GM12878 (cell line): ENCODE measurements at regions not wholly inside any gene's neighbourhood (a gene's known extent, or its start where the extent isn't known, plus 50 kb on each side); places are given as distances from the start of the nearest gene placed in this dataset.

ENCODE experiments used
- ATAC-seq: fragments of 200-7000 bp; cut with Tn5 transposase; 3 replicates; pipeline ENCODE4 v1.9.1; 2020; ENCODE audit warnings: mild to moderate bottlenecking, moderate library complexity
- BruUV-seq: library from RNA; stranded (reverse); fragments of 400-500 nt; replicated peaks from 2 replicates; lab custom pipeline; 2021; lab: Mats Ljungman, UMichigan
- CTCF ChIA-PET: fragments of 300-600 bp; sonication (Branson Sonifier 250); formaldehyde crosslinking; extraction: SDS; loops from one replicate; lab custom pipeline; 2021; ENCODE audit warnings: inconsistent platforms; lab: Yijun Ruan, JAX
- POLR2A ChIA-PET: fragments of 350-600 bp; formaldehyde crosslinking; extraction: SDS; loops from one replicate; lab custom pipeline; 2021; ENCODE audit warnings: inconsistent platforms; lab: Charles Lee
- RAD21 ChIA-PET: fragments of 300-600 bp; sonication (Branson Sonifier 250); formaldehyde crosslinking; loops from one replicate; lab custom pipeline; 2023; ENCODE audit warnings: antibody characterized with exemption; ENCODE audit not compliant: unreplicated experiment; lab: Charles Lee
- SMC1A ChIA-PET: fragments of 300-600 bp; sonication (Branson Sonifier 250); formaldehyde crosslinking; loops from one replicate; lab custom pipeline; 2023; ENCODE audit not compliant: unreplicated experiment, uncharacterized antibody; lab: Charles Lee
- DNase-seq: peaks from one replicate; pipeline ENCODE4 v3.0.0-alpha.2; 2011; ENCODE audit warnings: low read depth, low spot score
- FAIRE-seq: peaks from 3 replicates; lab custom pipeline; 2011; peaks lifted over from hg19 to GRCh38; lab: Jason Lieb, UNC
- H2AFZ ChIP-seq: 2 replicates; pipeline ENCODE4 v1.6.0; 2011; ENCODE audit warnings: low read depth, low read length, control low read depth; ENCODE audit not compliant: control insufficient read depth
- H3K27ac ChIP-seq: 2 replicates; pipeline ENCODE4 v1.5.1; 2011; ENCODE audit warnings: control low read depth; ENCODE audit not compliant: control insufficient read depth, insufficient read depth
- H3K27me3 ChIP-seq, 2 experiments: replicated peaks in 1 of 2; 2 replicates each; pipeline versions ENCODE4 v1.6.0 to v1.6.1; 2011; ENCODE audit warnings: low read length in 1 of 2; ENCODE audit not compliant: control insufficient read depth in 2 of 2, insufficient read depth in 2 of 2
- H3K36me3 ChIP-seq, 2 experiments: 2 replicates each; pipeline ENCODE4 v1.5.1; 2011; ENCODE audit warnings: low read length in 1 of 2; ENCODE audit not compliant: control insufficient read depth in 2 of 2, insufficient read depth in 2 of 2
- H3K4me1 ChIP-seq: 2 replicates; pipeline ENCODE4 v1.6.1; 2011; ENCODE audit warnings: mild to moderate bottlenecking, low read length, moderate library complexity, mixed read lengths; ENCODE audit not compliant: control insufficient read depth, insufficient read depth
- H3K4me2 ChIP-seq: 2 replicates; pipeline ENCODE4 v1.6.0; 2011; ENCODE audit warnings: control low read depth; ENCODE audit not compliant: control insufficient read depth, insufficient read depth
- H3K4me3 ChIP-seq: fragments of 200-600 bp; sonication (generic); 2 replicates; pipeline ENCODE4 v1.5.1; 2016
- H3K79me2 ChIP-seq: 2 replicates; pipeline ENCODE4 v1.6.0; 2011; ENCODE audit warnings: low read length; ENCODE audit not compliant: control insufficient read depth, insufficient read depth
- H3K9ac ChIP-seq: 2 replicates; pipeline ENCODE4 v1.8.0; 2011; ENCODE audit warnings: low read length, control low read depth, mixed read lengths; ENCODE audit not compliant: control insufficient read depth, insufficient read depth
- H3K9me3 ChIP-seq: replicated peaks from 3 replicates; pipeline ENCODE4 v1.5.1; 2011; ENCODE audit warnings: mild to moderate bottlenecking, low read length; ENCODE audit not compliant: control insufficient read depth, insufficient read depth
- H4K20me1 ChIP-seq: 2 replicates; pipeline ENCODE4 v1.6.0; 2011; ENCODE audit not compliant: control insufficient read depth, insufficient read depth
- CBFB ChIP-seq: IDR thresholded peaks from 2 replicates; pipeline ENCODE4 v1.6.1; 2016; ENCODE audit warnings: antibody characterized with exemption, low read depth
- HDAC2 ChIP-seq: fragments of 200-600 bp; sonication (generic); IDR thresholded peaks from 2 replicates; pipeline ENCODE4 v1.6.1; 2017
- HDAC6 ChIP-seq: fragments of 200-600 bp; sonication (generic); IDR thresholded peaks from one replicate; pipeline ENCODE4 v1.8.0; 2017; ENCODE audit warnings: antibody characterized with exemption; ENCODE audit not compliant: unreplicated experiment
- NBN ChIP-seq: fragments of 450-650 bp; IDR thresholded peaks from 2 replicates; pipeline ENCODE4 v1.6.1; 2016
- NR2F1 ChIP-seq: fragments of 450-650 bp; conservative IDR thresholded peaks from 2 replicates; pipeline ENCODE4 v1.6.1; 2017; ENCODE audit warnings: mild to moderate bottlenecking
- STAT3 ChIP-seq: IDR thresholded peaks from 2 replicates; pipeline ENCODE4 v1.6.1; 2011; ENCODE audit warnings: low read depth, low read length, improper control_type of control experiment
- ZNF217 ChIP-seq: fragments of 450-650 bp; IDR thresholded peaks from 2 replicates; pipeline ENCODE4 v1.6.1; 2017; ENCODE audit warnings: antibody characterized with exemption, mild to moderate bottlenecking
- WGBS: methylation state at CpG from one replicate; pipeline ENCODE4 v1.1.6; 2016; ENCODE audit warnings: low lambda C conversion rate; ENCODE audit not compliant: insufficient replicate concordance, insufficient coverage; ENCODE audit errors: missing lambda C conversion rate; 5-methylcytosine and 5-hydroxymethylcytosine counted together
- in situ Hi-C: fragments of 300-500 bp; cut with MboI; formaldehyde crosslinking; loops from 9 replicates; pipeline ENCODE4 v1.14.3; 2018; ENCODE audit warnings: mixed read lengths
- intact Hi-C: fragments of 100-400 bp; cut with micrococcal nuclease; formaldehyde crosslinking; loops from one replicate; pipeline ENCODE4 v1.14.2; 2022; ENCODE audit not compliant: unreplicated experiment
- TF ChIP-seq, protein P1 (sequence below): fragments of 450-650 bp; IDR thresholded peaks from 2 replicates; pipeline ENCODE4 v1.6.1; 2017; ENCODE audit warnings: mild to moderate bottlenecking, moderate library complexity
- TF ChIP-seq, protein P2 (sequence below): IDR thresholded peaks from 2 replicates; pipeline ENCODE4 v1.6.1; 2011; ENCODE audit warnings: borderline replicate concordance, low read depth, mild to moderate bottlenecking, moderate library complexity, mixed read lengths, low read length; ENCODE audit not compliant: insufficient read depth; ENCODE audit errors: extremely low read length
- TF ChIP-seq, protein P3 (sequence below): fragments of 150-350 bp; IDR thresholded peaks from 2 replicates; pipeline ENCODE4 v1.6.1; 2016; ENCODE audit warnings: low read depth, low read length

DNA sequence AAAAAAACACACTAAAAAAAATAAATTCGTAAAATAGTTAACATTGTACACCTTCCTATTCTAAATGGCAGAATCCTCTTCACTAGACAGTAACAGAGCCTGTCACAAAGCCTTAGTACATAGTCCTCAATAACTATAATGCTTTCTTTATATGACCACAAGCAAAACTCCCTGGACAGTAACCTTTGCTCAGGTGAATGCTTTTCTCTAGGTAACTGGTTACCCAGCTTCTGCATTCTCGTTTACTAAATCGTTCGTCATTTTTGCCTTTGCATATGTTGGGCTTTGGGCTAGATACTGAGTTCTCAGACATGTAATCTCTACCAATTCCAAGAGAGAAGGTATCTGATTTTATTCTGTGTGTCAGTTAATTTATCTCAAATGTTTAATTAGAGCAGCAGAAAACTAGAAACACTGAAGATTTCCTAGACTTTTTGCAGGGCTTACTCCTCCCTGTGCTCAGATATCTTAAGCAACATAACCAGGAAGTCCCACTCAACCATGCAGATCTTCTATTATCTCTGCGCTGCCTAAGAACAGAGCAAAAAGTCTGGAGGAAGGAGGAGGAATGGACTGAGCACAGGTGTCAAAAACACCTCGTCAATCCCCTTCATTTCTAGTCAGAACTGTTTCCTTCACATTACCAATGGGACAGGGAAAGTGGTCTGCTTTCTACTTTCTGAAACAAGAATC lies 247.7 kb downstream of the SOCS6 start:
- Histone ChIP-seq H3K9me3 (no peaks in the 10 kb centered on the region), H3K27me3 (no peaks in the 10 kb centered on the region), H3K9ac (no peak overlapping the region), H3K4me1 (no peaks in the 10 kb centered on the region), H3K79me2 (no peaks in the 10 kb centered on the region), H2AFZ (no peak overlapping the region), H3K36me3 (no peaks in the 10 kb centered on the region), H3K27ac (no peak overlapping the region), H4K20me1 (no peaks in the 10 kb centered on the region), H3K4me3 (no peak overlapping the region), H3K4me2 (no peak overlapping the region)
- no peak for FAIRE-seq
- BruUV-seq, result no TSS peak
- RAD21 ChIA-PET, result no interaction called here
- DNase-seq, result no peak
- CTCF ChIA-PET, result no interaction called here
- SMC1A ChIA-PET, result no interaction called here
- ATAC-seq, result no peak
- WGBS, result 19% methylated on average over 6 of the region's 6 CpGs
- in situ Hi-C loops (no loop called here), intact Hi-C loops (no loop called here)
- no peak for TF ChIP-seq HDAC2
- TF ChIP-seq STAT3, result no peak
- no peak for TF ChIP-seq NR2F1
- POLR2A ChIA-PET, result no interaction called here

DNA sequence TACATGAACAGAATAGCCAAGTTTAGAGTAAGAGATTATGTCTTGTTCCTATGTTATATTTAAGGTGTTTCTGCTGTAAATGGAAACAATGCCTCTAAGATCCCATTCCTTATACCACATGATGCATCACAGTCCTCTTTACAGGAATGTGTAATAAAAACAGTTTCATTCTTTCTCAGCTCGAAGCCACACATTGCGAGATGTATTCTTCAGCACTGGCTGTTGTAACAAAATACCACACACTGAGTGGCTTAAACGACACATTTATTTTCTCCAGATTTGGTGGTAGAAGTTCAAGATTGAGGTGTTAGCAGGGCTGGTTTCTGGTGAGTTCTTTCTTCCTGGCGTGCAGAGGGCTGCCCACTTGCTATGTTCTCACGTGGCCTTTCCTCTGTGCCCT lies 246.2 kb downstream of the SOCS6 start:
- in situ Hi-C loops (no loop called here), intact Hi-C loops (no loop called here)
- BruUV-seq, result no TSS peak
- Histone ChIP-seq H3K9me3 (no peaks in the 10 kb centered on the region), H3K4me2 (no peak overlapping the region), H3K9ac (no peak overlapping the region), H4K20me1 (no peaks in the 10 kb centered on the region), H3K36me3 (no peaks in the 10 kb centered on the region), H3K4me1 (no peaks in the 10 kb centered on the region), H3K79me2 (no peaks in the 10 kb centered on the region), H3K27ac (no peak overlapping the region), H3K4me3 (no peak overlapping the region), H2AFZ (no peak overlapping the region), H3K27me3 (no peaks in the 10 kb centered on the region)
- FAIRE-seq (no peak), DNase-seq (no peak), ATAC-seq (no peak)
- WGBS, result 17% methylated on average over 5 of the region's 5 CpGs
- ChIA-PET RAD21 (no interaction called here), POLR2A (no interaction called here), SMC1A (no interaction called here), CTCF (no interaction called here)
- TF ChIP-seq, protein P1, sequence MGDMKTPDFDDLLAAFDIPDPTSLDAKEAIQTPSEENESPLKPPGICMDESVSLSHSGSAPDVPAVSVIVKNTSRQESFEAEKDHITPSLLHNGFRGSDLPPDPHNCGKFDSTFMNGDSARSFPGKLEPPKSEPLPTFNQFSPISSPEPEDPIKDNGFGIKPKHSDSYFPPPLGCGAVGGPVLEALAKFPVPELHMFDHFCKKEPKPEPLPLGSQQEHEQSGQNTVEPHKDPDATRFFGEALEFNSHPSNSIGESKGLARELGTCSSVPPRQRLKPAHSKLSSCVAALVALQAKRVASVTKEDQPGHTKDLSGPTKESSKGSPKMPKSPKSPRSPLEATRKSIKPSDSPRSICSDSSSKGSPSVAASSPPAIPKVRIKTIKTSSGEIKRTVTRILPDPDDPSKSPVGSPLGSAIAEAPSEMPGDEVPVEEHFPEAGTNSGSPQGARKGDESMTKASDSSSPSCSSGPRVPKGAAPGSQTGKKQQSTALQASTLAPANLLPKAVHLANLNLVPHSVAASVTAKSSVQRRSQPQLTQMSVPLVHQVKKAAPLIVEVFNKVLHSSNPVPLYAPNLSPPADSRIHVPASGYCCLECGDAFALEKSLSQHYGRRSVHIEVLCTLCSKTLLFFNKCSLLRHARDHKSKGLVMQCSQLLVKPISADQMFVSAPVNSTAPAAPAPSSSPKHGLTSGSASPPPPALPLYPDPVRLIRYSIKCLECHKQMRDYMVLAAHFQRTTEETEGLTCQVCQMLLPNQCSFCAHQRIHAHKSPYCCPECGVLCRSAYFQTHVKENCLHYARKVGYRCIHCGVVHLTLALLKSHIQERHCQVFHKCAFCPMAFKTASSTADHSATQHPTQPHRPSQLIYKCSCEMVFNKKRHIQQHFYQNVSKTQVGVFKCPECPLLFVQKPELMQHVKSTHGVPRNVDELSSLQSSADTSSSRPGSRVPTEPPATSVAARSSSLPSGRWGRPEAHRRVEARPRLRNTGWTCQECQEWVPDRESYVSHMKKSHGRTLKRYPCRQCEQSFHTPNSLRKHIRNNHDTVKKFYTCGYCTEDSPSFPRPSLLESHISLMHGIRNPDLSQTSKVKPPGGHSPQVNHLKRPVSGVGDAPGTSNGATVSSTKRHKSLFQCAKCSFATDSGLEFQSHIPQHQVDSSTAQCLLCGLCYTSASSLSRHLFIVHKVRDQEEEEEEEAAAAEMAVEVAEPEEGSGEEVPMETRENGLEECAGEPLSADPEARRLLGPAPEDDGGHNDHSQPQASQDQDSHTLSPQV, result no peak
- TF ChIP-seq NBN (no peak), CBFB (no peak), HDAC6 (no peak), ZNF217 (no peak)
- TF ChIP-seq, protein P2, sequence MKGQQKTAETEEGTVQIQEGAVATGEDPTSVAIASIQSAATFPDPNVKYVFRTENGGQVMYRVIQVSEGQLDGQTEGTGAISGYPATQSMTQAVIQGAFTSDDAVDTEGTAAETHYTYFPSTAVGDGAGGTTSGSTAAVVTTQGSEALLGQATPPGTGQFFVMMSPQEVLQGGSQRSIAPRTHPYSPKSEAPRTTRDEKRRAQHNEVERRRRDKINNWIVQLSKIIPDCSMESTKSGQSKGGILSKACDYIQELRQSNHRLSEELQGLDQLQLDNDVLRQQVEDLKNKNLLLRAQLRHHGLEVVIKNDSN, result no peak
- TF ChIP-seq, protein P3, sequence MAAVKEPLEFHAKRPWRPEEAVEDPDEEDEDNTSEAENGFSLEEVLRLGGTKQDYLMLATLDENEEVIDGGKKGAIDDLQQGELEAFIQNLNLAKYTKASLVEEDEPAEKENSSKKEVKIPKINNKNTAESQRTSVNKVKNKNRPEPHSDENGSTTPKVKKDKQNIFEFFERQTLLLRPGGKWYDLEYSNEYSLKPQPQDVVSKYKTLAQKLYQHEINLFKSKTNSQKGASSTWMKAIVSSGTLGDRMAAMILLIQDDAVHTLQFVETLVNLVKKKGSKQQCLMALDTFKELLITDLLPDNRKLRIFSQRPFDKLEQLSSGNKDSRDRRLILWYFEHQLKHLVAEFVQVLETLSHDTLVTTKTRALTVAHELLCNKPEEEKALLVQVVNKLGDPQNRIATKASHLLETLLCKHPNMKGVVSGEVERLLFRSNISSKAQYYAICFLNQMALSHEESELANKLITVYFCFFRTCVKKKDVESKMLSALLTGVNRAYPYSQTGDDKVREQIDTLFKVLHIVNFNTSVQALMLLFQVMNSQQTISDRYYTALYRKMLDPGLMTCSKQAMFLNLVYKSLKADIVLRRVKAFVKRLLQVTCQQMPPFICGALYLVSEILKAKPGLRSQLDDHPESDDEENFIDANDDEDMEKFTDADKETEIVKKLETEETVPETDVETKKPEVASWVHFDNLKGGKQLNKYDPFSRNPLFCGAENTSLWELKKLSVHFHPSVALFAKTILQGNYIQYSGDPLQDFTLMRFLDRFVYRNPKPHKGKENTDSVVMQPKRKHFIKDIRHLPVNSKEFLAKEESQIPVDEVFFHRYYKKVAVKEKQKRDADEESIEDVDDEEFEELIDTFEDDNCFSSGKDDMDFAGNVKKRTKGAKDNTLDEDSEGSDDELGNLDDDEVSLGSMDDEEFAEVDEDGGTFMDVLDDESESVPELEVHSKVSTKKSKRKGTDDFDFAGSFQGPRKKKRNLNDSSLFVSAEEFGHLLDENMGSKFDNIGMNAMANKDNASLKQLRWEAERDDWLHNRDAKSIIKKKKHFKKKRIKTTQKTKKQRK, result no peak
